Osteocyte (in vitro differentiated cells): ENCODE measurements at regions not wholly inside any gene's neighbourhood (a gene's known extent, or its start where the extent isn't known, plus 50 kb on each side); places are given as distances from the start of the nearest gene placed in this dataset.

Experiments used
- DNase-seq: peaks from one replicate; pipeline ENCODE4 v3.0.0; 2021; ENCODE audit warnings: mixed read lengths; ENCODE audit not compliant: unreplicated experiment; ENCODE audit errors: extremely low spot score
- H3K27ac Mint-ChIP-seq: one replicate; pipeline ENCODE4 v1.8.0; 2021; ENCODE audit warnings: mild to moderate bottlenecking, mixed read lengths; ENCODE audit not compliant: unreplicated experiment
- H3K27me3 Mint-ChIP-seq: one replicate; pipeline ENCODE4 v1.8.0; 2021; ENCODE audit warnings: mixed read lengths; ENCODE audit not compliant: unreplicated experiment
- H3K36me3 Mint-ChIP-seq: one replicate; pipeline ENCODE4 v1.8.0; 2021; ENCODE audit warnings: mixed read lengths; ENCODE audit not compliant: unreplicated experiment
- H3K4me1 Mint-ChIP-seq: one replicate; pipeline ENCODE4 v1.8.0; 2021; ENCODE audit warnings: mixed read lengths; ENCODE audit not compliant: unreplicated experiment
- H3K4me3 Mint-ChIP-seq: one replicate; pipeline ENCODE4 v1.8.0; 2021; ENCODE audit warnings: mild to moderate bottlenecking, moderate library complexity, mixed read lengths; ENCODE audit not compliant: unreplicated experiment
- H3K9me3 Mint-ChIP-seq: one replicate; pipeline ENCODE4 v1.8.0; 2021; ENCODE audit warnings: mixed read lengths; ENCODE audit not compliant: unreplicated experiment
- TF ChIP-seq, protein P1 (sequence below): fragments of 200-600 bp; sonication (generic); IDR thresholded peaks from 2 replicates; pipeline ENCODE4 v1.5.0; 2021; ENCODE audit warnings: antibody characterized with exemption, mild to moderate bottlenecking, moderate library complexity

DNA sequence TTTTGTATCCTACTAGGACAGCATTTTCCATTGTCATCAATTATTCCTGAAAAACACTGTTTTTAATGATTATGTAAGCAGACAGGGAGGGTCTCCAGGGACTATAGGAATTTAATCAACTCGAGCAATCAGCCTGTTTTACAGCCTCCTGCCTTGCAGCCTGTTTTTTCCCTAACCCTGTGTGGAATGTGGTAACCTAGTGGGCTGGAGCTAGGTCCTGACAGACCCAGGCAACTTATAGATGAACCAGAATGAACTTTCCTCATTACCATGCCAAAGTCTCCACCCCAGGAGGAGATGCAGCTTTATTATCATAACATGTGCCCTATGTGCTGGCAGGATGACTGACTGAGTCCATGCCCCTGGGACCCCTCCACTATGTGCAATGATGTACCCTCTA is 375.1 kb downstream of the BMP4 start:
- DNase-seq = no peak
- H3K4me3 Mint-ChIP-seq = no peak overlapping the region
- H3K4me1 Mint-ChIP-seq = peaks cover 5% of the 10 kb centered on the region
- H3K27me3 Mint-ChIP-seq = peaks cover 16% of the 10 kb centered on the region
- no peak overlapping the region for H3K27ac Mint-ChIP-seq
- no peaks in the 10 kb centered on the region for H3K36me3 Mint-ChIP-seq
- TF ChIP-seq, protein P1, sequence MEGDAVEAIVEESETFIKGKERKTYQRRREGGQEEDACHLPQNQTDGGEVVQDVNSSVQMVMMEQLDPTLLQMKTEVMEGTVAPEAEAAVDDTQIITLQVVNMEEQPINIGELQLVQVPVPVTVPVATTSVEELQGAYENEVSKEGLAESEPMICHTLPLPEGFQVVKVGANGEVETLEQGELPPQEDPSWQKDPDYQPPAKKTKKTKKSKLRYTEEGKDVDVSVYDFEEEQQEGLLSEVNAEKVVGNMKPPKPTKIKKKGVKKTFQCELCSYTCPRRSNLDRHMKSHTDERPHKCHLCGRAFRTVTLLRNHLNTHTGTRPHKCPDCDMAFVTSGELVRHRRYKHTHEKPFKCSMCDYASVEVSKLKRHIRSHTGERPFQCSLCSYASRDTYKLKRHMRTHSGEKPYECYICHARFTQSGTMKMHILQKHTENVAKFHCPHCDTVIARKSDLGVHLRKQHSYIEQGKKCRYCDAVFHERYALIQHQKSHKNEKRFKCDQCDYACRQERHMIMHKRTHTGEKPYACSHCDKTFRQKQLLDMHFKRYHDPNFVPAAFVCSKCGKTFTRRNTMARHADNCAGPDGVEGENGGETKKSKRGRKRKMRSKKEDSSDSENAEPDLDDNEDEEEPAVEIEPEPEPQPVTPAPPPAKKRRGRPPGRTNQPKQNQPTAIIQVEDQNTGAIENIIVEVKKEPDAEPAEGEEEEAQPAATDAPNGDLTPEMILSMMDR = no peak
- H3K9me3 Mint-ChIP-seq = no peaks in the 10 kb centered on the region

DNA sequence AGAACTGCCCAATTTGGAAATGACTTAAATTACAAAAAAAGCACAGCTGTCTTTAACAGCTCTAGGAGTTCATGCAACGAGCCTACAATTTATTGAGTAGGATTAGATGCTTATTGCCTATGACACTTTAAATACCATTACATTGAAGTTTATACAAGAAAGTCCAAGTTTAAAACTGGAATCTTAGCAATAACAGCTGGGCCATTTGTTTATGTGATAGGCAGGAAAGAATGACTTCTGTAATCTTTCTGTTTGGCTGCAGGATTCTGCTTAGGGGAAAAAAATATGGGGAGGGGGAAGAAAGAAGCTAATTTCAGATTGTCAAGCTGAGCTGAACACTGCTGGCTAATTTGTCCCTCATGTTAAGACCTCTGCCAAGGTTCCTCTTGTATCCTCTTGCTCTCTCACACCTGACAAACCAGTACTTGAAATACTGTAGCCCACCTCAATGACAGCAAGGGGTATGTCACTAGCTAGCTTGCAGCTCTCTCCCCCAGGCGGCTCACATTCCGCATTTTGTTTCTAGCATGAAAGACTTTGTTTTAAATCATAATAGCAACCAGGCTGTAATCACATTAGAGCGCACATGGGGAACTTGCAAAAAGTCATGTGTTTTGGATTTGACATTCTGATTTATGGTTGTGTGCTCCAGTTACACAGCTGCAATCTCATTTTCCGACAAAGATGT is 384.8 kb downstream of the BMP4 start:
- H3K9me3 Mint-ChIP-seq = no peaks in the 10 kb centered on the region
- TF ChIP-seq, protein P1 = no peak
- no peak for DNase-seq
- H3K4me1 Mint-ChIP-seq = peaks cover 10% of the 10 kb centered on the region
- peaks cover 12% of the 10 kb centered on the region for H3K27me3 Mint-ChIP-seq
- no peak overlapping the region for H3K4me3 Mint-ChIP-seq
- H3K27ac Mint-ChIP-seq = no peak overlapping the region
- no peaks in the 10 kb centered on the region for H3K36me3 Mint-ChIP-seq

DNA sequence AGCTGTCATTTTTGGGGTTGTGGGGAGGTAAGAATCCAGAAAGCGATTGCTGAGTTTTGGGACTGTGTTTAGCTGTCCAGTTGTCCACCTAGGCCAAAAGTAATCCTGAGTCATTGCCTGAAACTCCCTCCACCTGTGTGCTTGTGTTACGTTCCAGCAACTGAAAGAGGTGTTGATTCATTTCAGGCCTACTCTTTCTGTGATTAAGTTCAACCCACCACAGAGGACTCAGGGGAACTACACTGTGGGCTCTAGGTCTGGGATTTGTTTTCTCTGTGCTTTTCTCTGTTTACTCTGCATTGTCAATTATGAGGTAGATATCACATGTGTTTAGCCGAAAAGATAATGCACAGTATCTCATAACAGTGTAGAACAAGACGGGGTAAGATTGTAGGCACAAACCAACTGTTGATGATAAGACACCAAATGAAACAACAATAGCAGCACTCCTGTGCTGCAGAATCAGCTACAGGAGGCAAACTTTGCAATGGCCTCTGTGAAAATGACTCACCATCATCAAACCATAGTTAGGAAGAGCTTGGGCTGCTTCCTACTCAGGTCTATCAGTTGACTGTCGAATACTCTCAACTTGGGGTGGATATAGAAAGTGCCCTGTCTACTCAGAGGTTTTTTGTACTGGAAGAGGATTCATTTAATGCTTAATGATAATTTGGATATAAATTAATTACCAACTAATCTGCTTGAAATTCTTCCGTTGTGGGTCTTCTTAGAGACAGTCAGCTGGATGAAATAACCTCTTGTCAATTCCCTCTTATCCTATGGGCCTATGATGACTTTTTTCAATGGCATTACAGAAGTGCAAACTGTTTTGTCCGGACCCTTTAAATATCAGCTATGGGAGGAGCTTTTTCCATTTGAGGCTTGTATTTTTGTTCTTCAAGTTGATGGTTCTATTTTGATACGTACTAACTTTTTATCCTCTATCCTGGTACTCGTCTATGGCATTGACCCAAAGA is 385.9 kb downstream of the BMP4 start:
- Mint-ChIP-seq H3K4me1 (peaks cover 14% of the 10 kb centered on the region), H3K27me3 (peaks cover 12% of the 10 kb centered on the region), H3K27ac (no peak overlapping the region), H3K9me3 (no peaks in the 10 kb centered on the region), H3K4me3 (no peak overlapping the region), H3K36me3 (no peaks in the 10 kb centered on the region)
- no peak for DNase-seq
- TF ChIP-seq, protein P1 = no peak

DNA sequence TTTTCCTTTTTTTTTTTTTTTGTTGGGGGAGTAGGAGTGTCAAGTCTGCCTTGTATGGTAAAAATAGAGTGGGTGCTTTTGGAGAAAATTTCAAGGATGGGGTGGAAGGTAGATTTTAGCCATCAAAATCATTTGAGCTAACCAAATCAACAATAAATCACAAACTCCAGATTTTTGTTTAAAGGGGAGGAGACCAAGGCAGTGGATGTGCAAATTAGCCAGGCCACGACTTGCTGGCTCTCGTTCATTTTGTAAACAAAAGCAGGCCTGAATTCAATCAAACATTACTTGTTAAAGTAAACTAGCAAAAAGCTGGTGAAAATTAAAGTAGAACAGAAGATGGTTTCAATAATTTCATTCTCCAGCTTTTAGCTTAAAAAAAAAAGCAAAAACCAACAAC is 387.2 kb downstream of the BMP4 start:
- no peak overlapping the region for H3K4me3 Mint-ChIP-seq
- no peak overlapping the region for H3K27ac Mint-ChIP-seq
- H3K4me1 Mint-ChIP-seq = peaks cover 14% of the 10 kb centered on the region
- no peaks in the 10 kb centered on the region for H3K36me3 Mint-ChIP-seq
- TF ChIP-seq, protein P1 = no peak
- H3K27me3 Mint-ChIP-seq = peaks cover 10% of the 10 kb centered on the region
- DNase-seq = no peak
- peaks cover 3% of the 10 kb centered on the region for H3K9me3 Mint-ChIP-seq

DNA sequence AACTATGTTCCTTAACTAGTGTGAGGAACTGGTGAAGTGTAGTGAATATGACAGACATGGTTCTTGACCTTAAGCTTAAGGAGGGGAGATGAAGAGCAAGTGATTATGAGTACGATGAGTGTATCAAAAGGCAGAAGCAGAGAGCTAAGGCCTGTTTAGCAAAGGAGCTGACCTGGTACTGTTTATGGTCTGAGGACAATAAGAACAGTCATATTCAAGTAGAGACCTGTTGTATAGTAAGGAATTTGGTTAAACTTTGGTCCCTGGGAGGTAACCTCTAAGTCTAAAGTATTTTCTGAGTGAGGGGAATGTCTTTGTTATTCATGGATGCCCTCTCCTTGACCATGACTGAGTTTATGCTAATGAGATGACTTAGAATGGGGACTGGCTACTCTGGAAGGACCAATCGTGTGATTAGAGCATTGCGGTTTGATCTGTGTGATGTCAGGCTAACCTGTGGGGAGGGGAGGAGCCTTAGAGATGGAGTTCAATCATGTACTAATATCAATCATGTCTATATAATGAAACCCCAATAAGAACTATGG is 389.3 kb downstream of the BMP4 start:
- H3K27ac Mint-ChIP-seq = no peak overlapping the region
- DNase-seq = no peak
- H3K9me3 Mint-ChIP-seq = peaks cover 15% of the 10 kb centered on the region
- H3K27me3 Mint-ChIP-seq = peaks cover 5% of the 10 kb centered on the region
- peaks cover 2% of the 10 kb centered on the region for H3K36me3 Mint-ChIP-seq
- H3K4me1 Mint-ChIP-seq = peaks cover 14% of the 10 kb centered on the region
- H3K4me3 Mint-ChIP-seq = no peak overlapping the region
- TF ChIP-seq, protein P1 = no peak
